ENCODE measurements at regions not wholly inside any gene's neighbourhood (a gene's known extent, or its start where the extent isn't known, plus 50 kb on each side); places are given as distances from the start of the nearest gene placed in this dataset.

DNA sequence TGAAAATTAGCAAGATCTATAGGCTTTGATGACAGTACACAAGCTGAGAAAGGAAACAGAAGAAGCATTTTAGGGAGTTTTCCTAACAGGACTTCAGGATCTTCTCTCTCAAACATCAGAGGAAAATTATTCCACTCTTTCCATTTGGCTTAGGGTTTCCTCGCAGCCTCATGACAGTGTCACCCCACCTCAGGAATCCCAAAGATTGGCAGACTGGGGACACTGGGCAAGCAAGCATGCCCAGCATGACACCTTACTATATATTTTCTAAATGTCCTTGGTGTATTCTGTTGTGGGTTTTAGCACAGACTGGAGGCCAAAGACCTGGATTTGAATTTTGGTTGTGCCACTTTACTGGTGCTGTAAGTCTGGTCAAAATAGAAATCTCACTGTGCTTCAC lies 482.4 kb upstream of the SOX5 start:
- H2AFZ ChIP-seq (ENCODE audit: low read depth, low read length), result no peak overlapping the region
- no peak overlapping the region for H3K4me3 ChIP-seq (ENCODE audit: low read length)
- H3K36me3 ChIP-seq (ENCODE audit: insufficient read depth, low read length), result no peaks in the 10 kb centered on the region
- H3K9me3 ChIP-seq (ENCODE audit: low read length), result peaks cover 6% of the 10 kb centered on the region
- no peaks in the 10 kb centered on the region for H3K4me1 ChIP-seq (ENCODE audit: insufficient read depth, low read length)
- H3K27me3 ChIP-seq (ENCODE audit: insufficient read depth, low read length), result no peaks in the 10 kb centered on the region

DNA sequence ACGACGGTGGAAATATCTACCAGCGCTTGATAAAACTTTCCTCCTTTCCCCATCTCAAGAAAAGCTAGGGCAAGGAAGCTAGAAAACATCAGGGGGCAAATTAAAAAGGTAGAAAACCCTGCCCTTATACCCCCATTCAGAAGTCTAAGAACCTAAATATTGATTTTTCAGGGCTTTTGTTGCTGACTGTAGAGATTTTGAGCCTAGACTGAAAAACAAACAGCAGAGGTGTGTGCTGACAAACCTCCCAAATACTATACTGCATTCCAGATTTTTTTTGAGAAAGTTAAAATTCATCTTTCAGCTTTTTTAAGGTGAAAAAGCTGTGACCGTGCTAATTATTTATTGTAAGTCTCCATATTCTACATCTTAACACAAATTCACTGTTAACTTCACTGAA lies 478.3 kb upstream of the SOX5 start:
- Histone ChIP-seq H3K4me3 (ENCODE audit: low read length) (no peak overlapping the region), H3K9me3 (ENCODE audit: low read length) (no peaks in the 10 kb centered on the region), H2AFZ (ENCODE audit: low read depth, low read length) (no peak overlapping the region), H3K27me3 (ENCODE audit: insufficient read depth, low read length) (no peaks in the 10 kb centered on the region), H3K4me1 (ENCODE audit: insufficient read depth, low read length) (peaks cover 11% of the 10 kb centered on the region), H3K36me3 (ENCODE audit: insufficient read depth, low read length) (no peaks in the 10 kb centered on the region)

DNA sequence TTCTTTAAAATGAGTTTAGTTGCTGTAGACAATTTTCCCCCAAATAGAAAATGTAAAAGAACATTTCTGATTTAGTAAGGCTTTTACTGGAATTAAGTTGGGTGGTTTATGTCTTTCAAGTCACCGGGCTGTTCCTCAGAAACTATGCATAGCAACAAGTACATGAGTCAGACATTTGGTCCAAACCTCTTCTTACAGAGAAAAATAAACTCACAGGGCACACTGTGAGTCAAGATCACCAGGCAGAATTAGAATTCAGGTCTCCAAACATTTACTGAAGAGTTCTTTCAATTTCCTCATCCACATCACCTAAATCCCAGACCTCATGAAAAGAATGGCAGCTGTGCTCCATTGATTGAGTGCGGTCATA lies 476.1 kb upstream of the SOX5 start:
- Histone ChIP-seq H3K4me1 (ENCODE audit: insufficient read depth, low read length) (peaks cover 11% of the 10 kb centered on the region), H3K27me3 (ENCODE audit: insufficient read depth, low read length) (no peaks in the 10 kb centered on the region), H3K9me3 (ENCODE audit: low read length) (no peaks in the 10 kb centered on the region), H3K4me3 (ENCODE audit: low read length) (no peak overlapping the region), H3K36me3 (ENCODE audit: insufficient read depth, low read length) (no peaks in the 10 kb centered on the region), H2AFZ (ENCODE audit: low read depth, low read length) (no peak overlapping the region)

DNA sequence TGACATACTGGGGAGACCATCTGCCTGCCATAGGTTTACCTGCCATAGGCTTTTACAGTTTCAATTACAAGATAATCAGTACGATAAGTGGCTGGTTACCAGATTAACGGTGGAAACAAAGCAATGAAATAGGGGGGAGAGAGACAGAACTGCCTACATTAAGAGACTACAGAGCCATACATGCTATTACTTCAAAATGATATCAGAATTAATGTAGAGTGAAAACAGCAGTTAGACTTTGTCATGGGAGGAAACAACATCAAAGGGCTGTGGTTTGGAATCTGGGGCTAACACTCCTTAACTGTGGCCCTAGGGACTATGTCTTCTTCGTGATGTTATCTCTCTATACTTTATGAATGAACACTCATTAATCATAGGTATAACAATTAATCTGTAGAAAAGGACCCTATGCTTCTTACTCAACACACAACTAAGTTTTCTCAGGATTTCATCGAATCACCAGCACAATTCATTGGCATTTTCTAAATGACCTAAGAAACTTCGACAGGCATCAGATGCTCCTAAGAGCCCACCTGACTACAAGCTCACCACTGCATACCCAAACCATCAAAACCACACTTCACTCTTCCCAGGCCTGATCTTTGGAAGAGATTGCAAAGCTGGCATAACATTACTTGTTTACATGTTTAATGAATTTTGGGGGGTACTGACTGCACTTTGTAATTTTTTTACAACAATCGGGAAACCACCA lies 475.6 kb upstream of the SOX5 start:
- no peaks in the 10 kb centered on the region for H3K27me3 ChIP-seq (ENCODE audit: insufficient read depth, low read length)
- H3K4me1 ChIP-seq (ENCODE audit: insufficient read depth, low read length), result peaks cover 11% of the 10 kb centered on the region
- H3K9me3 ChIP-seq (ENCODE audit: low read length), result no peaks in the 10 kb centered on the region
- no peak overlapping the region for H2AFZ ChIP-seq (ENCODE audit: low read depth, low read length)
- H3K36me3 ChIP-seq (ENCODE audit: insufficient read depth, low read length), result no peaks in the 10 kb centered on the region
- H3K4me3 ChIP-seq (ENCODE audit: low read length), result no peak overlapping the region

DNA sequence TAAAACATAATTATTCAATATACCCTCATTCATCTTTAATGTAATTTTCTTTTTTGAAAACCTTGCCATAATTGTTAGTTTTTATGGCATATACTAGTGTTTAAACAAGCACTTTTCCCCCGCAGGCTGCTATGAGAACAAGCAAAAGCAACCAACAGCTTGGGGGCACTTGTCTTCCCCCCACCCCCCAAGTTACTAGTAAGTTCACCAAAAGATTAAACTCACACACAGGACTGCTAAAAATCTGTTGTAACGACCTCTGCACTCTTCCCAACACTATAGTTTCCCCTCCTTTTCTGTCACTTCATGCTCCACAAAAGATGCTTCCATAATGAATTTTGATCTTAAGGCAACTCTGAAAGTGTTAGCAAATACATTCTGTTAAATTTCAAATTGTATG lies 474.9 kb upstream of the SOX5 start:
- H3K4me1 ChIP-seq (ENCODE audit: insufficient read depth, low read length), result peaks cover 11% of the 10 kb centered on the region
- H3K27me3 ChIP-seq (ENCODE audit: insufficient read depth, low read length), result no peaks in the 10 kb centered on the region
- H3K9me3 ChIP-seq (ENCODE audit: low read length), result no peaks in the 10 kb centered on the region
- H2AFZ ChIP-seq (ENCODE audit: low read depth, low read length), result no peak overlapping the region
- H3K4me3 ChIP-seq (ENCODE audit: low read length), result no peak overlapping the region
- no peaks in the 10 kb centered on the region for H3K36me3 ChIP-seq (ENCODE audit: insufficient read depth, low read length)

DNA sequence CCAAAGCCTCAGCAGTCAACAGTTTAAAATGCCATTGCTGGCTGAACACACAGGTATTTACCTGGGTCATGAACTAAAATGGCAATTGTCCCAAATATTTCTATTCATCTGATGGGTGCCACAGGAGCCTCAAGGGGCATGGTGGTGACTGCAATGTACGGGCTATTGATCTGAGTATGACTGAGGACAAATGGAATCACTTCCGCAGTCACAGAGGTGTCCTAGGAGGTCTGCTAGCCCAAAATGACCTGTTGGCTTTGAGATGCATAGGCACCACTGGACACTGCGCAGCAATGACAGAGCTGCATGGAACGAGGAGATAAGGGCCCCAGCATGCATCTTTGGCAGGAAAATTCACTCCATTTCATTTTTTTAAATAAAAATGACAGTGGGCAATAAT lies 474.1 kb upstream of the SOX5 start:
- no peak overlapping the region for H3K4me3 ChIP-seq (ENCODE audit: low read length)

DNA sequence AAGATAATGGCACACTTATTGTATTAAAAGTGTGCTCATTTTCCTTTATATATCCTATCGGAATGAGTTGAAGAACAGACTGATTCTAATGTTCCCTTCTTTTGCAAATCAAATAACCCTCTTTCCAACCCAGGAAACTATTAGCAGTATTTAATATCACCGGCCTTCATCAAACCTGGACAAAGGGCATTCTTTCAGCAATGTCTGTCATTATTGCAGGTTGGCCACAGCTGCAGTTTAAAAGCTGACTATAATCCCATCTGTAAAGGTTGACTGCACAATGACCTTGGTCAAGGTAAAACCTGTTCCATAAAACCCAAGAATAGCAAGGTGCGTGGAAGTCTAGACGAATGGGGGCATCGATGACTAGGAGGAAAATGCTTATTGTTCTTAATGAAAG lies 472.3 kb upstream of the SOX5 start:
- Histone ChIP-seq H3K36me3 (ENCODE audit: insufficient read depth, low read length) (no peaks in the 10 kb centered on the region), H3K4me3 (ENCODE audit: low read length) (no peak overlapping the region), H3K4me1 (ENCODE audit: insufficient read depth, low read length) (peaks cover 11% of the 10 kb centered on the region), H3K9me3 (ENCODE audit: low read length) (no peaks in the 10 kb centered on the region), H3K27me3 (ENCODE audit: insufficient read depth, low read length) (no peaks in the 10 kb centered on the region), H2AFZ (ENCODE audit: low read depth, low read length) (no peak overlapping the region)

More for the DNA sequence above, 474.1 kb upstream of the SOX5 start:
- peaks cover 11% of the 10 kb centered on the region for H3K4me1 ChIP-seq (ENCODE audit: insufficient read depth, low read length)
- no peaks in the 10 kb centered on the region for H3K36me3 ChIP-seq (ENCODE audit: insufficient read depth, low read length)
- no peak overlapping the region for H2AFZ ChIP-seq (ENCODE audit: low read depth, low read length)
- no peaks in the 10 kb centered on the region for H3K9me3 ChIP-seq (ENCODE audit: low read length)
- no peaks in the 10 kb centered on the region for H3K27me3 ChIP-seq (ENCODE audit: insufficient read depth, low read length)

DNA sequence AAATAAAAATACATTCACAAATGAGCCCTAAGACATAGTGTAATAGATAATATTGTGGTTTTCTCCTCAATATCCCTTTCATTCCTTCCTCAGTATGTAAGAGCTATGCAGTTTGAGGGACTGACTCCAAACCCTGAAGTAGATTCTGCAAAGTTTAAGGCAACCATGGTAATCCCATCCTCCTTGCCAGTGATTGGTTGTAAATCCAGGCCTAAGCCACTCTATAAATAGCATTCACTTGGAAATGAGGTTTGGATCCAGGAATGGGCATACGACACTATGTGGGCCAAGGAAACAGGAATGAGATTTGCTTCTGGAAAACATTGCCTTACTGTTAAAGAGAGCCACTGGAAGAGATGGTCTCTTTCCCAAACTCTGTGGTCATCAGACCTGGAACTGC lies 468.7 kb upstream of the SOX5 start:
- H3K9me3 ChIP-seq (ENCODE audit: low read length), result no peaks in the 10 kb centered on the region
- no peaks in the 10 kb centered on the region for H3K27me3 ChIP-seq (ENCODE audit: insufficient read depth, low read length)
- H3K4me3 ChIP-seq (ENCODE audit: low read length), result no peak overlapping the region
- no peaks in the 10 kb centered on the region for H3K36me3 ChIP-seq (ENCODE audit: insufficient read depth, low read length)
- no peak overlapping the region for H2AFZ ChIP-seq (ENCODE audit: low read depth, low read length)
- peaks cover 15% of the 10 kb centered on the region for H3K4me1 ChIP-seq (ENCODE audit: insufficient read depth, low read length)

DNA sequence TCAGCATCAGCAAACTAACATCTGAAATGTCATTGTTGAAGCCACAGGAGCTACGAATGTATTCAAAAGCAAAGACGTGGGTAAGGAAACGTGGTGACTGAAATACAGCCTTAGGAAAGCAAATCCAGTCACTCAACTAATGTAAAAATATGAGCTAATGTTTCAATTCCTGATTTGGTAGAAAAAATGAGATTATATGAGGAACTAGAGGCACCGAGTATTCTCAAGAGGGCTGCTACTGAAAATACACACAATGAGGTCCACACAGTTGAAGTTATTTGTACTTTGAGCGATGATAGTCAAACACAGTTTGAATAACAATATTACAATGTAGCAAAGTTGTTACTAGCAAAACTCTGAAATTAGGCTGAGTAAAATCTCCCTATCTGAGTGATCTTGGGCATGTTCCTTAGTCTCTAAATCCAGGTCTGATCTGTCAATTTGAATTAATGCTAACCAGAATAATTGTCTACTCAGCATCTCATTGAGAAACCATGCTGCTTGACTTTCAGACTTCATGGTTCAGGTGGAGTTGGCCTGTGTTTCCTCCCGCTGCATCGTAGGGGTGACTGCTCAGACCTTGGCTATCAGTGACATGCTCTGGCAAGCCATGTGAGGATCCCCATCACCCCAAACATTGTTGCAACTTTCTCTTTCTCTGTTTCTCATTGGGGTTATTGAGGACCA lies 467.1 kb upstream of the SOX5 start:
- Histone ChIP-seq H3K9me3 (ENCODE audit: low read length) (no peaks in the 10 kb centered on the region), H3K4me1 (ENCODE audit: insufficient read depth, low read length) (peaks cover 15% of the 10 kb centered on the region), H2AFZ (ENCODE audit: low read depth, low read length) (no peak overlapping the region), H3K36me3 (ENCODE audit: insufficient read depth, low read length) (no peaks in the 10 kb centered on the region), H3K27me3 (ENCODE audit: insufficient read depth, low read length) (no peaks in the 10 kb centered on the region), H3K4me3 (ENCODE audit: low read length) (no peak overlapping the region)

DNA sequence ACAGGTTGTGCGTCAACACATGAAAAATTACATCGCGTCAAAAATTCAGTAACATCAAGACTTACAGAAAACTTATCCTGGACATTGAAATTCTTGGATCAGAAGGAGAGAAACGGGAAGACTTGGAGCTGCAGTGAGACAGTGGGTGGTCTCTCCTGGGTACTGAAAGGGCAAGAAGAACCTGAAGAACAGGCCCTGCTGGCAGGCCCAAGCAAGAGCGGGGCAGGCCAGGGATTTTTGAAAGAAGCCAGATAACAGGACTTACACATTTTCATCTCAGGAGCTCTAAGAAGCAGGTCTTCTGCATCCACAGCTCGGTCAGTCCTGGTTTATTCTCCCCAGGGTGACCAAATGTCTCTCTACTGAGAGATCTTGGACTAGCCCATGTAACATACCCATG lies 466.5 kb upstream of the SOX5 start:
- H3K27me3 ChIP-seq (ENCODE audit: insufficient read depth, low read length), result no peaks in the 10 kb centered on the region
- no peak overlapping the region for H3K4me3 ChIP-seq (ENCODE audit: low read length)
- H3K4me1 ChIP-seq (ENCODE audit: insufficient read depth, low read length), result peaks cover 15% of the 10 kb centered on the region
- no peak overlapping the region for H2AFZ ChIP-seq (ENCODE audit: low read depth, low read length)
- H3K9me3 ChIP-seq (ENCODE audit: low read length), result no peaks in the 10 kb centered on the region
- H3K36me3 ChIP-seq (ENCODE audit: insufficient read depth, low read length), result no peaks in the 10 kb centered on the region

DNA sequence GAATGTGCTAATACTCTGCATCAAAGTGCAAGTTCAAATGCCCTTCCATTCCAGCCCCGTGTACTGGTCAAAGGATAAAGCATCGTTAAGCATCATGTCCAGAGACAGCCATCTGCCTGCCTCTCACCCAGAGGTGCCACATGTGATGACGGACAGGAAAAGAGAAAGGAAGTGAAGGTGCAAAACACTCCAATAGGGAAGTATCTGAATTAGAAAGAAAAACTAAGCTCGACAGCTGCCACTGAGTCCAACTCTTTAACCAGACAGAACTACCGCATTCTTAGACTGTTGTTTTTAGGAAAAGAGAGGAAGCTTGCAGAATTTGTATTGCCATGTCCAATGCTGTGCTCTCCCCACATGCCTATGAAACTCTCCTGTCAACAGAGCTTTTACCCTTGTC lies 465.0 kb upstream of the SOX5 start:
- no peaks in the 10 kb centered on the region for H3K9me3 ChIP-seq (ENCODE audit: low read length)
- H3K27me3 ChIP-seq (ENCODE audit: insufficient read depth, low read length), result no peaks in the 10 kb centered on the region
- no peak overlapping the region for H2AFZ ChIP-seq (ENCODE audit: low read depth, low read length)
- H3K4me3 ChIP-seq (ENCODE audit: low read length), result no peak overlapping the region
- peaks cover 15% of the 10 kb centered on the region for H3K4me1 ChIP-seq (ENCODE audit: insufficient read depth, low read length)
- H3K36me3 ChIP-seq (ENCODE audit: insufficient read depth, low read length), result no peaks in the 10 kb centered on the region

DNA sequence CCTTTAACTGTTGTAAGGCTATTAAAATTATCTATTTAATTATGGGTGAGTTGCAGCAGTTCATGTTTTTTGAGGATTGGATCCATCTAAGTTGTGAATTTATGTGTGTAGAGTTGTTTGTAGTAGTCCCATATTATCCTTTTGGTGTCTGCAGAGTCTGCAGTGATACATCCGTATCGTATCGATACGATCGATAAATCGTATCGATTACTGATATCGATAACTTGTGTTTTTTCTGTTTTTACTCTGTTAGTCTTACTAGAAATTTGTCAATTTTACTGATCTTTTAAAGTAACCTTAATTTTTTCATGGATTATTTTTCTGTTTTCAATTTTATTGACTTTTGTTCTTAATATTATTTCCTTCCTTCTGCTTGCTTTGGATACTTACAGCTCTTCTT lies 462.5 kb upstream of the SOX5 start:
- H3K36me3 ChIP-seq (ENCODE audit: insufficient read depth, low read length), result peaks cover 4% of the 10 kb centered on the region
- no peaks in the 10 kb centered on the region for H3K27me3 ChIP-seq (ENCODE audit: insufficient read depth, low read length)
- H3K9me3 ChIP-seq (ENCODE audit: low read length), result no peaks in the 10 kb centered on the region
- H2AFZ ChIP-seq (ENCODE audit: low read depth, low read length), result no peak overlapping the region
- peaks cover 15% of the 10 kb centered on the region for H3K4me1 ChIP-seq (ENCODE audit: insufficient read depth, low read length)
- H3K4me3 ChIP-seq (ENCODE audit: low read length), result no peak overlapping the region

DNA sequence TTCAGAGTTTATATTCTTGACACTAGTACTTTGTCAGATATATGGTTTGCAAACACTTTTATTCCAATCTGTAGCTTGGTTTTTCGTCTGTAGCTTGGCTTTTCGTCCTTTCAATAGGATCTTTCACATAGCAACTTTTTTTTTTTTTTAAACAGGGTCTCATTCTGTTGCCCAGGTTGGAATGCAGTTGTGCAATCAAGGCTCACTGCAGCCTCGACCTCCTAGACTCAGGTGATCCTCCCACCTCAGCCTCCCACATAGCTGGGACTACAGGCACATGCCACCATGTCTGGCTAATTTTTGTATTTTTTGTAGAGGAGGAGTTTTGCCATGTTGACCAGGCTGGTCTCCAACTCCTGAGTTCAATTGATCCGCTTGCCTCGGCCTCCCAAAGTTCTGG lies 460.4 kb upstream of the SOX5 start:
- no peak overlapping the region for H2AFZ ChIP-seq (ENCODE audit: low read depth, low read length)
- H3K9me3 ChIP-seq (ENCODE audit: low read length), result no peaks in the 10 kb centered on the region
- H3K27me3 ChIP-seq (ENCODE audit: insufficient read depth, low read length), result no peaks in the 10 kb centered on the region
- H3K4me1 ChIP-seq (ENCODE audit: insufficient read depth, low read length), result peaks cover 8% of the 10 kb centered on the region
- no peak overlapping the region for H3K4me3 ChIP-seq (ENCODE audit: low read length)
- peaks cover 18% of the 10 kb centered on the region for H3K36me3 ChIP-seq (ENCODE audit: insufficient read depth, low read length)

DNA sequence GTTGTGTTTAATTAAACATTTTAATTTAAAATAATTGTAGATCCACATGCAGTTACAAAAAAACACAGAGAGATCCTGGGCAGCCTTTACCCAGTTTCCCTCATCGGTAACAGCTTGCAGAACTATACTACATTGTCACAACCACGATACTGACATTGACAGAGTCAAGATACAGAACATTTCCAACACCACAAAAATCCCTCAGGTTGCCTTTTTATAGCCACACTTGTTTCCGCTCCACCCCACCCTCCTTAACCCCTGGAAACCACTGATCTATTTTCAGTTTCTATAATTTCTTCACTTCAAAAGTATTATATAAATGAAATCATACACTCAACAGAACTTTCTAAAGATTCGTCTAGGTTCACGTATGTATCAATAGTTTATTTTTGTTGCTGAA lies 458.8 kb upstream of the SOX5 start:
- H3K36me3 ChIP-seq (ENCODE audit: insufficient read depth, low read length), result peaks cover 20% of the 10 kb centered on the region
- no peaks in the 10 kb centered on the region for H3K27me3 ChIP-seq (ENCODE audit: insufficient read depth, low read length)
- no peak overlapping the region for H3K4me3 ChIP-seq (ENCODE audit: low read length)
- no peaks in the 10 kb centered on the region for H3K4me1 ChIP-seq (ENCODE audit: insufficient read depth, low read length)
- no peak overlapping the region for H2AFZ ChIP-seq (ENCODE audit: low read depth, low read length)
- H3K9me3 ChIP-seq (ENCODE audit: low read length), result no peaks in the 10 kb centered on the region
